IPS-18a (cell line): ENCODE measurements at regions not wholly inside any gene's neighbourhood (a gene's known extent, or its start where the extent isn't known, plus 50 kb on each side); places are given as distances from the start of the nearest gene placed in this dataset.
"Not testable (repeated sequence)": the region's sequence is repeated elsewhere in the genome, so short reads cannot be mapped to it uniquely, and the experiment has no call there.

Source experiments
- H3K27ac ChIP-seq: one replicate; pipeline ENCODE4 v1.5.1; 2013; ENCODE audit warnings: low read length
- H3K27me3 ChIP-seq: one replicate; pipeline ENCODE4 v1.6.1; 2013; ENCODE audit warnings: mild to moderate bottlenecking, low read length; ENCODE audit not compliant: control insufficient read depth, insufficient read depth
- H3K36me3 ChIP-seq: one replicate; pipeline ENCODE4 v1.6.1; 2013; ENCODE audit warnings: low read depth, low read length; ENCODE audit not compliant: control insufficient read depth
- H3K4me1 ChIP-seq: one replicate; pipeline ENCODE4 v1.6.1; 2013; ENCODE audit warnings: low read depth, low read length; ENCODE audit not compliant: control insufficient read depth
- H3K4me3 ChIP-seq: one replicate; pipeline ENCODE4 v1.5.1; 2013; ENCODE audit warnings: low read length
- H3K9ac ChIP-seq: one replicate; pipeline ENCODE4 v1.6.1; 2013; ENCODE audit warnings: mild to moderate bottlenecking, low read length, moderate library complexity
- H3K9me3 ChIP-seq: one replicate; pipeline ENCODE4 v1.6.1; 2013; ENCODE audit warnings: low read depth, low read length; ENCODE audit not compliant: control insufficient read depth

GRCh38 chr4:30068234-30068633 lies 651.9 kb upstream of the PCDH7 start:
- Histone ChIP-seq H3K4me3 (no peak overlapping the region), H3K27ac (no peak overlapping the region), H3K9ac (no peak overlapping the region), H3K27me3 (no peaks in the 10 kb centered on the region), H3K9me3 (no peaks in the 10 kb centered on the region), H3K36me3 (no peaks in the 10 kb centered on the region), H3K4me1 (no peaks in the 10 kb centered on the region)

- no peaks in the 10 kb centered on the region for H3K36me3 ChIP-seq
- no peak overlapping the region for H3K9ac ChIP-seq
- H3K9me3 ChIP-seq = no peaks in the 10 kb centered on the region
- H3K4me3 ChIP-seq = no peak overlapping the region
- H3K27ac ChIP-seq = no peak overlapping the region
- H3K4me1 ChIP-seq = no peaks in the 10 kb centered on the region
- H3K27me3 ChIP-seq = no peaks in the 10 kb centered on the region
Observed at GRCh38 chr4:30073011-30073710, 647.0 kb upstream of the PCDH7 start.

GRCh38 chr4:30092420-30093128 lies 627.6 kb upstream of the PCDH7 start:
- not testable (repeated sequence) for H3K4me3 ChIP-seq, H3K9me3 ChIP-seq, H3K27me3 ChIP-seq, H3K27ac ChIP-seq, H3K4me1 ChIP-seq, H3K36me3 ChIP-seq, H3K9ac ChIP-seq

- Histone ChIP-seq H3K27ac (no peak overlapping the region), H3K36me3 (no peaks in the 10 kb centered on the region), H3K9me3 (peaks cover 4% of the 10 kb centered on the region), H3K27me3 (no peaks in the 10 kb centered on the region), H3K4me1 (no peaks in the 10 kb centered on the region), H3K4me3 (no peak overlapping the region), H3K9ac (no peak overlapping the region)
Observed at GRCh38 chr4:30094887-30095286, 625.3 kb upstream of the PCDH7 start.

- no peaks in the 10 kb centered on the region for H3K27me3 ChIP-seq
- H3K4me1 ChIP-seq = no peaks in the 10 kb centered on the region
- peaks cover 7% of the 10 kb centered on the region for H3K9me3 ChIP-seq
- H3K36me3 ChIP-seq = no peaks in the 10 kb centered on the region
- H3K9ac ChIP-seq = no peak overlapping the region
- no peak overlapping the region for H3K27ac ChIP-seq
- no peak overlapping the region for H3K4me3 ChIP-seq
Observed at GRCh38 chr4:30103455-30103854, 616.7 kb upstream of the PCDH7 start.

- H3K4me3 ChIP-seq = no peak overlapping the region
- H3K36me3 ChIP-seq = no peaks in the 10 kb centered on the region
- H3K27me3 ChIP-seq = no peaks in the 10 kb centered on the region
- peaks cover 3% of the 10 kb centered on the region for H3K4me1 ChIP-seq
- no peak overlapping the region for H3K9ac ChIP-seq
- H3K27ac ChIP-seq = no peak overlapping the region
- no peaks in the 10 kb centered on the region for H3K9me3 ChIP-seq
Observed at GRCh38 chr4:30116401-30116800, 603.8 kb upstream of the PCDH7 start.

GRCh38 chr4:30117433-30117832 lies 602.7 kb upstream of the PCDH7 start:
- Histone ChIP-seq H3K9ac (no peak overlapping the region), H3K4me3 (no peak overlapping the region), H3K27me3 (no peaks in the 10 kb centered on the region), H3K4me1 (peaks cover 3% of the 10 kb centered on the region), H3K27ac (no peak overlapping the region), H3K9me3 (no peaks in the 10 kb centered on the region), H3K36me3 (no peaks in the 10 kb centered on the region)

GRCh38 chr4:30122711-30123110 lies 597.5 kb upstream of the PCDH7 start:
- Histone ChIP-seq H3K27ac (no peak overlapping the region), H3K4me1 (no peaks in the 10 kb centered on the region), H3K4me3 (no peak overlapping the region), H3K9ac (no peak overlapping the region), H3K27me3 (no peaks in the 10 kb centered on the region), H3K9me3 (no peaks in the 10 kb centered on the region), H3K36me3 (no peaks in the 10 kb centered on the region)

GRCh38 chr4:30124621-30125020 lies 595.5 kb upstream of the PCDH7 start:
- not testable (repeated sequence) for H3K36me3 ChIP-seq, H3K4me1 ChIP-seq, H3K9ac ChIP-seq, H3K27me3 ChIP-seq, H3K4me3 ChIP-seq, H3K9me3 ChIP-seq, H3K27ac ChIP-seq

- H3K27me3 ChIP-seq = no peaks in the 10 kb centered on the region
- no peaks in the 10 kb centered on the region for H3K36me3 ChIP-seq
- H3K4me3 ChIP-seq = no peak overlapping the region
- H3K27ac ChIP-seq = no peak overlapping the region
- no peak overlapping the region for H3K9ac ChIP-seq
- H3K9me3 ChIP-seq = no peaks in the 10 kb centered on the region
- H3K4me1 ChIP-seq = no peaks in the 10 kb centered on the region
Observed at GRCh38 chr4:30125868-30126267, 594.3 kb upstream of the PCDH7 start.

- Histone ChIP-seq H3K27me3 (no peaks in the 10 kb centered on the region), H3K4me1 (no peaks in the 10 kb centered on the region), H3K9ac (no peak overlapping the region), H3K27ac (no peak overlapping the region), H3K9me3 (no peaks in the 10 kb centered on the region), H3K36me3 (no peaks in the 10 kb centered on the region), H3K4me3 (no peak overlapping the region)
Observed at GRCh38 chr4:30126351-30126750, 593.8 kb upstream of the PCDH7 start.

- H3K9me3 ChIP-seq, H3K9ac ChIP-seq, H3K36me3 ChIP-seq, H3K27ac ChIP-seq, H3K4me3 ChIP-seq, H3K27me3 ChIP-seq: not testable (repeated sequence)
- peaks cover 11% of the 10 kb centered on the region for H3K4me1 ChIP-seq
Observed at GRCh38 chr4:30148828-30149227, 571.3 kb upstream of the PCDH7 start.
